GM04504 (cell line): ENCODE measurements at regions not wholly inside any gene's neighbourhood (a gene's known extent, or its start where the extent isn't known, plus 50 kb on each side); places are given as distances from the start of the nearest gene placed in this dataset.
"Not testable (repeated sequence)": the region's sequence is repeated elsewhere in the genome, so short reads cannot be mapped to it uniquely, and the experiment has no call there.

Experiments used
- DNase-seq: peaks from one replicate; pipeline ENCODE4 v3.0.0-alpha.2; 2012; ENCODE audit warnings: low read depth

DNA sequence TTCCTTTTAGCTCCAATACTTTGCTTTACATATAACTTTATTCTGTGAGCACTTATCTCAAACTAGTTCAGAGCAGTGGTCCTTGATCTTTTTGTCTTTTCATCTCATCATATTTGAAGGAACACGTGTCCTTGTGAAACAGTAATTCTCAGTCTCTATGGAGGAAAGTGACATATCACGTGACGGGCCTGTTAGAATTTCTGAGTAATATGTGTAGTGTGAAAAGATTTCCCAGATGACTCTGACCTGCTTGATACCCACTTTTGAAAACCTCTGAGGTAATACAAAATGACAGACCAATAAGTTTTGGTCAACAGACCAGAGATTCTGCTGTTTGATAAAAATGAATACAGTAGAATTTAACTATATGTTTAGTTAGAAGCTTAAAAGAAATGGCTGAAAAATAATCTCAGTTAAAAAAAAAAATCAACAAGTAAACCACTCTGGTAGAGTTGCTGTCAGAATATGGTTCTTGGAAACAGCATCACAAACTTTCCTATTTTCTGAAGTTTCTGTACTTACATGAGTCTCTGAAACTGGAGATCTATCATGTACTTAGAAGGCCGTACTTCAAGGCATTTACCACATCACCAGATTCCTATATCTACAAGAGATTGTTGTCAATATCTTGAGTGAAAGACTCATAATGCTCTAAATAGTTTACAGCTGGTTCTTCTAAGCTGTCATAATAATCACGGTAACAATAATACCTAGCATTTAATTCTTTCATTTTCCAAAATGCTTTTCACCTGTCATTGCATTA lies 590.2 kb upstream of the TBL1XR1 start:
- no peak for DNase-seq

DNA sequence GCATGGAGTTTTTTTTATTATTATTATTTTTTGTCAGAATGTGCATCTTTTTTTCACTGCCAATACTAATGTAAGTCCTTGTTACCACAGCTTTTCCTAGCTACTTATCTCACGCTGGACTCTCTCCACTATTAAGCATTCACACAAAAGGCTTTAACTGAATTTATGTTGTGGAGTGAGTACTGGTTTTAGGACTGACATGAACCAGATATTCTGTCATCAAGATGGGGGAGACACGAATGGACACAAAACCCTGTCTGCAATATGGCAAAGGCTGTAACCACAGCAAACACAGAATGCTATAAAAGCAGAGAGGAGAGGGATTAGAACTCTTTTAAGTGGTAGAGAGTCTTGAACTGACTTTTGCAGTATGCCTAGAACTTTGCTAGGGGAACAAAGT lies 592.2 kb upstream of the TBL1XR1 start:
- no peak for DNase-seq

DNA sequence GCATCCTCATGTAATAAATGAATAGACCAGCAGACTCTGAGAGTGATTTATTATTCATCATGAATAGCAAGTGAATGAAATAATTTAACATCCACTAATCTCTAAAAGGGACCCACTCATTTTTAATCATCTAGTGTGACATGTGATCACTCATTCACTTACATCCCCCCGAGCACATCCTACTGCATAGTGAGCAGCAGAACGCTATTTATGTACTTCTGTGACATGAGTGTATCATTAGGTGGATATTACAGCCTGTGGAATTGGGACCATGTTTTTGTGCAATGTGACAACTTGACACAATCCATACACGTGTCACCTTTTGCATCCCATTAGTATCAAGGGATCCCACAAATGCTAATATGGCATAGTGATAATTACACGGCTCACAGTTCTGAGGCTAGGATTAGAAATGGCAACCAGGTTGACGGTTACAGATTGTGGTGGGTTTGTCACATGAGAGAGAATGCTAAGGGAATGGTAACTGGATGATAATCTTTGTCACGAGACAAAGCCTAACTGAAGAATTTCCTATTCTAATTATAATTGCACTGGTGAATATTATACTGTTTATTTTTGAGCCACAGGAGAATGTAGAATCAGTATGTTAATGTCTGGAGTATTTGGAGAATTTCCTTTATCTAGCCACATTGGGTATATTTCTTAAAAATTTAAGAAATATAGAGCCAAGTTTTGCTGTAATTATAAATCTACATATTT lies 595.2 kb upstream of the TBL1XR1 start:
- no peak for DNase-seq

DNA sequence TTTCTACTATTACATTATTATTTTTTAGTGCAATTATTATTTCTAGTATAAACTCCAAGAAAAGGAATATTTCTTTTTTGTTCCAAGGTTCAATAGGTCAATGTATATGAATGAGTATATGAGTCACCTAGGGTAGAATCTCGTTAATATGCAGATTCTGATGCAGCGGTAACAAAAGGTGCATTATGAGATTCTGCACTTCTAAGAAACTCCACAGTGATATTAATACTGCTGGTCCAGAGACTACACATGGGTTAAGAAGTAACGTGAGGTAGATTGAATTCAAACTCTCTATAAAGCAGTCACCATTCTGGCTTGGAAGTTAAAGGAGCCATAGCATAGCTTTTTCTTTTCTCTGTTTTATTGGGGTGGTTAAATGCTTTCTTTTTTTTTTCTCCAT lies 596.2 kb upstream of the TBL1XR1 start:
- no peak for DNase-seq

DNA sequence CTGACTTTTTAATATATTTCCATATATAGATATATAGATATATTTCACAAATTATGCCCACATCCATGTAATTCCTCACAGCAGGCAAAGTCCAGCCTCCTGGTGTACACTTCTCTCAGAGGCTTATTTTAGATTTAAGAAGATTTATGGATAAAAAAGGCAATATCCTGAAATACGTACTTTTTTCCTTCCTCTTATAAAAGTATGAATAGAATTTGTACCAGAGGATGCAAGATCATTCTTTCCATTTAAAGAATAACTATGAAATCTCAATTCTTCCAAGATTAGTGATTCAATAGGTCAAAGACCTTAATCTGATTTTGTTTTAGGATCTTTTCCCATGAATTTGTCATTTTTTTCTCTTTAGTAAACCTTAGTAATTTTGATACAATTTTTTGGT lies 597.9 kb upstream of the TBL1XR1 start:
- DNase-seq = no peak

DNA sequence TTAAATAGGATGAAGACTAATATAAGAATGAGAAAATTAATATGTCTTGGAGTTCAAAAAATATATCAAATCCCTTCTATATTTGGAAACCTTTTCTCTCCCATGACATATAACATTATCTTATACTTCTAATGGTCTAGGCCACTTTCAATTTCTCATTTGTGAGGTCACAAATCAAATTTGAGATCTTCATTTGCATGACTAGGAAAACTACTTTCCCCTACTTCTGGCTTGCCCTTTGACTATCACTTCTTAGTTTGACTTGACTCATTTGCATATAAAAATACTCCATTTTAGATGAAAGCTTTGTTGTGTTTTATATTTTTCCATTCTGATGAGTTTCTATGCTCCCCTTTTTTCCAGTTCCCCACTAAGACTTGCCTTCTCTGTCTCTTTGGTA lies 598.6 kb upstream of the TBL1XR1 start:
- no peak for DNase-seq

DNA sequence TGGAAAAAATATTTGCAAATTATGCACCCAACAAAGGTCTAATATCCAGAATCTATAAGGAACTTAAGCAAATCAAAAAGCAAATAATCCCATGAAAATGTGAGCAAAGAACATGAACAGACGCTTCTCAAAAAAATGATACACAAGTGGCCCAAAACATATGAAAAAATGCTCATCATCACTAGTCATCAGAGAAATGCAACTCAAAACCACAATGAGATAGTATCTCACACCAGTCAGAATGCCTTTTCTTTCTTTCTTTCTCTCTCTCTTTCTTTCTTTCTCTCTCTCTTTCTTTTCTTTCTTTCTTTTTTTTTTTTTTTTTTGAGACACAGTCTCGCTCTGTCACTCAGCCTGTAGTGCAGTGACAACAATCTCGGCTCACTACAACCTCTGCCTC lies 602.9 kb upstream of the TBL1XR1 start:
- not testable (repeated sequence) for DNase-seq

DNA sequence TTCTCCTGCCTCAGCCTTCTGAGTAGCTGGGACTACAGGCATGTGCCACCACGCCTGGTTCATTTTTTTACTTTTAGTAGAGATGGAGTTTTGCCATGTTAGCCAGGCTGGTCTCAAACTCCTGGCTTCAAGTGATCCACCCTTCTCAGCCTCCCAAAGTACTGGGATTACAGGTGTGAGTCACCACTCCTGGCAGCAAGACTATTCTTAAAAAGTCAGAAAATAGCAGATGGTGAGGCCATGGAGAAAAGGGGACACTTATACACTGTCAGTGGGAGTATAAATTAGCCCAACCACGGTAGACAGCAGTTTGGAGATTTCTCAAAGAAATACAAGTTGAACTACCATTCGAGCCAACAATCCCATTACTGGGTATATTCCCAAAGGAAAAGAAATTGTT lies 603.3 kb upstream of the TBL1XR1 start:
- no peak for DNase-seq

DNA sequence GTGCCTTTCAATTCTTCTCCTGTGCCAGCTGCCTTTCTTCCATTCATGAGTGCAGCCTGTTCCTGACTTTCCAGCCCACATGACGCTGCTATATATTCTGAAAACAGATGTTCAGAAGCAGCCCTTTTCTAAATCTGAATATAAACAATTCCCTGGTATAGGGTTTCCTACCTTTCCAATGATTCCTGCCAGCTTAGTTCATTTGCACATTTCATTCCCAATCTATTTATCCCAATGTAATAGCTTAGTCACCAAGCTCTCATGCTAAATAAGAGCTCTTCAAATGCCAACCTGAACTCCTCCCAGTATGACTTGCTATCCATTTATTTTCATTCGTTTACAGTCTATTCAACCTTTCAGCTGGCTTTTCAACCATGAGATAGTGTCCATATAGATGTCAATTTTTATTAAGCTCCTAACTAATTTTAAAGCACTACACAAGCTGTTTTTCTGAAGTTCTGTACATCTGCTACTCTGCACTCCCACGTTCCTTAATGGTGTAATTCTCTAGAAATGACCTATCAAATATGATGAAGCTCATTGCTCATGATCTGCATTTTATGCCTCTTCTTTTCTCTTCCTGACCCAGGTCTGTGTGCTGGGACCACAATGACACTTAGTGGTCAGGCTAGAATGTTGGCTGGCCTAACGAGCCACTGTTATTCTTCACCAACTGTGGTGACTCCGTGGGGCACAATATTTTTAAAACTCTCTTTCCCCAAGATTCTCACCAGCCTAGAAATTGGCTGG lies 605.0 kb upstream of the TBL1XR1 start:
- DNase-seq = no peak

DNA sequence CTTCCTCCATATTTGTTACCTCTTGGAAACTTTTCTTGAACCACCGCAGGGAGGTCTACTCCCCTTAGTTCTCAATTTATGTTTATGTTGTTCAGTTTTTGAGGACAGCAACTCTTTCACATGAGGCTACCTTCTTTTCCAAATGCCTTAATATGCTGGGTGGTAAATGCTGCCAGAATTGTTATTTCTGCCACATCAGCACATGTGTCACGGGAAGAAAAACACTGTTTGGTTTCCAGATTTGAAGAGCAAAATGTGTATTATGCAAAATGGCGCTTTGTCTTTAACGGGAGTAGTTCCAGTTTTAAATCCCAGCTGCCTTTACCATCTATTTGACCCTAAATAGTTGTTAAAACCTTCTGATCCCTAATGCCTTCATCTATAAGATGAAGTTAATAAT lies 606.2 kb upstream of the TBL1XR1 start:
- no peak for DNase-seq

DNA sequence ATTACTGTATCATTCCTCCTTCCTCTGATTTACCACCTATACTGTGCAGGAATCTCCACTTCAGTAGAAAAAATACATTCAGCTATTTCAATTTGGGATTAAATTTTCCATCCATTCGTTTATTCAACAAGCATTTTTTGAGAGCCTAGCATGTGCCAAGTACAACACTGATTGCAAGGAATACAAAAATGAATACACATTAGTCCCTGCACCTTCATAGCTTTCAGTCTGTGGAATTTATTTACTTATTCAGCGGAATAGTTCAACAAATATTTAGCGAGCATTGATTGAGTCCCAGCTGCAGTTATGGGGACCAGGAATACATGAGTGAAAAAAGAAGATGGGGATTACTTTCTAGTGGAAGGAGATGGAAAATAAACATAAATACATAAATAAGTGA lies 606.8 kb upstream of the TBL1XR1 start:
- DNase-seq = no peak

DNA sequence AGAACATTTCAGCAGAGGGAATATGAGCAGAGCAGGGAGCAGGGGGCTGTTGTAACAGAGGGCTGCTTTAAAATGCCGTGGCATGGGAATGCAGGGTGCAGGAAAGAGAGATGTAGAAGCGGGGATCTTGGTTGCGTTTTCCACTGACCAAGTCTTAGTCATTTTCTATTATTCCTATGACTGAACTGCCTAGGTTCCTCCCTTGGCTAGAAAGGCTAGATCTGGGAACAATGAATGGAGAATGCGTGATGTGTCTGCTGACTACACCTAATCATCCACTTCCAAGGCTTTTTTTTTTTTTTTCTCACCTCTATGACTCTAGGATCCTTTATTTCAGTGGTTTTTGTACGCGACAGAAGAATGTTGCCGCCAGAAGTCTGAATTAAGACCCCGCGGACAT lies 607.4 kb upstream of the TBL1XR1 start:
- DNase-seq = no peak

DNA sequence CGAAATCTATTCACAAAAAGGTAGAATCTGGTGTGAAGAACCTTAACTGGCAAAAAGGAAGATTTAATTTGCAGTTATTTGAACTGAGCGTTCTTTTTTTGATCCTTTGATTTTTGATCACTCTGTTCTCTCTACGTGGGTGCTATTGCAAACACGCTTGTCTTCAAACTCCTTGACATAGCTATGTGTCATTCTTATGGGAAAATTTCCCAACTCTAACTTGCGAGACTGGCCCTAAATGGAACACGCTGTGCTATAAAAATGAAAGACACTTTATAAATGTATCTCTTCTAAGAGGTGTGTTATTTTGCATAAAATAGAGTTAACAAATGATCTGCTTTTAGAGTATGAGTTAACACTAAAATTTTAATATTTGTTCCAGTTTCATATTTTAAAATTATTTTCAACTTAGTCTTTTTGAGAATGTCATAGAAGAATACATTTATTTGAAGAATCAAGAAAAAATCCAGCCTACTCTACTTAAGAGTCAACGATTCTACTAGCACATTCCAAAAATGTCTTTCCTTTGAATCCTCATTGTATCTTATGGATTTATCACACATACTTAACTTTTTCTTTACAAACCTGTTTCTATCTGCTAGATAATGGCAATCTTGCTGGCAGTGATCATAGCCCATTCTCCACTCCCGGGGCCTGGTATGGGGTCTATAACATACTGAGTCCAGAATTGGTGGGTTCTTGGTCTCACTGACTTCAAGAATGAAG lies 610.0 kb upstream of the TBL1XR1 start:
- no peak for DNase-seq

DNA sequence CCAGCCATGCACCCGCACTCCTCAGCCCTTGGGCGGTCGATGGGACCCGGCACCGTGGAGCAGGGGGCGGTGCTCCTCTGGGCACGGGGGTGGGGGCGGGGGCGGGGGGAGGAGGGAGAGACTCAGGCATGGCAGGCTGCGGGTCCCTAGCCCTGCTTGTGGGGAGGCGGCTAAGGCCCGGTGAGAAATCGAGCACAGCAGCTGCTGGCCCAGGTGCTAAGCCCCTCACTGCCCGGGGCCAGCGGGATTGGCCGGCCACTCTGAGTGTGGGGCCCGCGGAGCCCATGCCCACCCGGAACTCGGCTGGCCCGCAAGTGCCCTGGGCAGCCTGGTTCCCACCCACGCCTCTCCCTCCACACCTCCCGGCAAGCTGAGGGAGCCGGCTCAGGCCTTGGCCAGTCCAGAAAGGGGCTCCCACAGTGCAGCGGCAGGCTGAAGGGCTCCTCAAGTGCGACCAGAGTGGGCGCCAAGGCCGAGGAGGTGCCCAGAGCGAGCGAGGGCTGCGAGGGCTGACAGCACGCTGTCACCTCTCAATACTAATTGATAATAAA lies 611.7 kb upstream of the TBL1XR1 start:
- not testable (repeated sequence) for DNase-seq

DNA sequence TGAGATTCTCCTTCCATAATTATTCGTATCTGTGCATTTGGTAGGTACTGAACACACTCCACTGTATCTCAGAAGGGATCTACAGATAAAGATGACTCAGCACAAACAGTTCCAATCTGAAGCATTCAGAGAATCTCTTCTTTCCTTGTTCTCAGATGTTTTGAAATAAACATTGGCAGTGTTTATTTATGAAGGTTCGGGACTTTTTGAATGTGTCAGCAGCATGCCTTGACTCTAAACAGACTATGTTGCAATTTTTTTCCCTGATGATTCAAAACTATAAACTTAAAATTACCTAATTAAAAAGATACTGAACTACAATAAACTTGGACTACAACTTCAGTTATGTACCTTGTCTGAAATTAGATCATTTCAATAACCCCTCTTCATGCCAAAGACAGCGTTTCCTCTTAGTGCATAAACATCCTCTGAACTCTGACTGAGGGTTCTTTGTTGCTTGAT lies 612.9 kb upstream of the TBL1XR1 start:
- peak; percentile 79 for DNase-seq

DNA sequence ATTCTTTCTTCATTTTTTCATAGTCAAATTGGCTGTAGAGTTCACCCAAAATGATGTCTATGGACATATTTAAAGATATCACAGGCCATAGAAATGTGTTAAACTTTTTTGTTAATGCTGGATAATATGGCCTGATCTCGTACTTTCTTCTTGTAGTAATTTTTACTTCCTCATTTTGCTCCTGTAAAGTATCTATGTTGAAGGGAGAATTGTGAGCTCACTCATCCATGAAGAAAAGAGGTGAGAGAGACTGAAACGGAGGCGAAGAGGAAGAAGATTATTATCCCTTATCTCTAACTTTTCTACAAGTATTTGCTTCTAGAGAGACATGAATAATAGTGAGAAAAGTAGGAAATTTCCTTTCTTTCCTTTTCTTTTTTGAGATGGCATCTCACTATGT lies 613.8 kb upstream of the TBL1XR1 start:
- no peak for DNase-seq

DNA sequence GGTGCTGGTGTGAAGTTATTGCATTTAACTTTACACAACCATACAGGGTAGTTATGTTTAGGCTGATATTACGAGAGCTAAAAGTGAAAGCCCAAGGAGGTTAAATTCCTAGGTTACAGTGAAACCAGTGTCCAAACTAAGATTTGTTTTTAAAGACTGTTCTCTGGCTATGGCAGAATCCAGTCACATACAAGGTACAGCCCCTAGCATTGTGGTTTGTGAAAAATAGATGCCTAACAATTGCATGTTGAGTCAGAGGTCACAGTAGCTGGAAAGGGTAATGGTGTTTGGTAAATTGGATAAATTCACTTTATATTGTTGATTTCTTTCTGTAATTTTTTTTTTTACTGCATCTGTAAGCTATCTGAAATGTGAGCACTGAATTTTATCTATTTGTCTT lies 614.6 kb upstream of the TBL1XR1 start:
- DNase-seq = no peak

DNA sequence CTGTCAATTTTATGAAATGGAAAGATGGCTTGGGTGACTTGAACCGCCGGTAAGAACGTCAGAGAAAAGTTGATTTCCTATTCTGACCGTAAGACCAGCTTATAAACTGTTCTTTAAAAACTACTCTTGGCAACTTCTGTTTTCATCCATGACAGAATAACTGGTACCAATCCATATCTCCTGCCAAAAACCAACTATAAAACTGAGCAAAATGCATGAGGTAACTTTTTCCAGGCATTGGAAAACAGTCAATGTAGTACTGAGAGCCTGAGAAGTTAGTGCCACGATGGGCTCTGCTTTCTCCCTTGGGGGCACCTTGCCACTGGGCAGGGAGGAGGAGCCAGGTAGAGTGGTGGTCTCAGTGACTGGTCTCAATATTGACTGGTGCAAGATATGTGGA lies 615.2 kb upstream of the TBL1XR1 start:
- no peak for DNase-seq

DNA sequence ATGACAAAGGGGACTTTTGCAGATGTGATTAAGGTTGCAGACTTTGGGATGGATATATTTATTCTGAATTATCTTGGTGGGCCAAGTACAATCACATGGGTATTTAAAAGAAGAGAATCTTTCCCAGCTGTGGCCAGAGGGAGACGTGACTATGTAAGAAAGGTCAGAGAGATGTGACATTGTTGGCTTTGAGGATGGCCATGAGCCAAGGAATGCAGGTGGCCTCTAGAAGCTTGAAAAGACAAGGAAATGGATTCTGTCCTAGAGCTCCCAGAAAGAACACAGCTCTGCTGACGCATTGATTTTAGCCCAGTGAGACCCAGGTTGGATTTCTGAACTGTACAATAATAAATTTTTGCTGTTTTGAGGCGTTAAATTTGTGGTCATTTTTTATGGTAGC lies 616.0 kb upstream of the TBL1XR1 start:
- DNase-seq = no peak

DNA sequence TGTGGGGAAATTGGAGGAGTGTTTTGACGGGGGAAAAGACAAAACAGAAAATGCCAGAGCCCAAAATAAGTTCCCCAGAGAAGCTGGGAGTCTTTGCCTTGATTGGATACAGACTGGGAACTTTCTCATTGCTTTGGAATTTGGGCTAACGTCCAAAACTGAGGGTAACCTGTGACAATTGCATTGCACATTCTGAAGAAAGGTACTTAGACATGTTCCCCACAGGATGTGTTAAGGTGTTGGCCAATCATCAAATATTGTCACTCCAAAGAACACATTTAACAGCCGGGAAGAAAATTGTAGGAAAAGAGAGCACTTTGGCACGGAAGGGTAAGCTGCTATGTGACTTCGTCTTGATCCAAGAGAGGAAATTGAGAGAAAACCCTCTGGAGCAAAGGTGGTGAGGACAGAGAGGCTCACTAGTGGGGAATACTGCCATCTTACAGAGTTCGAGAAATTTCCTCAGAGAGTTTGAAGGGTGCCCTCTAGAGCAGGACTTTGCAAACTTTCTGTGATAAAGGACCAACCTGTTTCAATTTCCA lies 619.5 kb upstream of the TBL1XR1 start:
- DNase-seq = no peak

DNA sequence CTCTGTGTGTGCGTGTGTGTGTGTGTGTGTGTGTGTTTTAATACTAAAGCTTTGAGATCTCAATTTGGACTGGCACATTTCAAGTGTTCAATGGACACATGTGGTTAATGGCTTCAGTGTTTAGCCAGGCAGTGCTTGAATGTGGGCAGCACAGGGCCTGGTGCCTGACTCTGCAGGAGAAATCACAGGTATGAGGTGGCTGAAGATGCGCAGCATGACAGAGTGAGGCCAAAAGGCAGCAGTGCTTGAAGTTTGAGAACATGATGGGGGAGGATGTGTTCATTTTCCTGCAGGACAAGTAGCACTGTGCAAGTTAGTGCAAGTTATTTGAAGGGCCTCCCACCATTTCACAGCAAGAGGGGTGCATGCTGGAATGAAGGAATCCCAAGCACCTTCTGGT lies 620.5 kb upstream of the TBL1XR1 start:
- DNase-seq = no peak
